Testis (tissue), 2 donors: ENCODE measurements at regions not wholly inside any gene's neighbourhood (a gene's known extent, or its start where the extent isn't known, plus 50 kb on each side); places are given as distances from the start of the nearest gene placed in this dataset.

Source experiments
- CTCF ChIP-seq, 3 experiments: fragments of 450-650 bp in 2 of 3; fragments of 200-600 bp in 1 of 3; sonication (generic) in 1 of 3; IDR thresholded peaks; one replicate each; pipeline ENCODE4 v1.5.1; 2016 to 2019; ENCODE audit warnings: antibody characterized with exemption in 3 of 3, mild to moderate bottlenecking in 2 of 3, moderate library complexity in 1 of 3
- POLR2A ChIP-seq: fragments of 450-650 bp; IDR thresholded peaks from one replicate; pipeline ENCODE4 v1.6.1; 2017; ENCODE audit warnings: antibody characterized with exemption, mild to moderate bottlenecking, moderate library complexity

GRCh38 chr5:167965710-167966109, 325.7 kb upstream of the WWC1 start:
- TF ChIP-seq CTCF (IDR thresholded peaks at IDR 0.05) (no peak), POLR2A (no peak)
